SK-N-SH (cell line): ENCODE measurements at regions not wholly inside any gene's neighbourhood (a gene's known extent, or its start where the extent isn't known, plus 50 kb on each side); places are given as distances from the start of the nearest gene placed in this dataset.

Source experiments
- CHD2 ChIP-seq: fragments of 150-350 bp; IDR thresholded peaks from 2 replicates; pipeline ENCODE4 v1.6.1; 2018; ENCODE audit warnings: low read length; ENCODE audit not compliant: partially characterized antibody
- EZH2phosphoT487 ChIP-seq: fragments of 200-600 bp; sonication (generic); IDR thresholded peaks from 2 replicates; pipeline ENCODE4 v1.6.1; 2017; ENCODE audit warnings: low read depth, mixed run types, mild to moderate bottlenecking, antibody characterized with exemption, moderate library complexity, borderline replicate concordance
- GATA2 ChIP-seq: sonication (generic); formaldehyde crosslinking; IDR thresholded peaks from 2 replicates; pipeline ENCODE4 v1.5.0; 2020; ENCODE audit warnings: mild to moderate bottlenecking, missing genetic modification reagents
- POLR2AphosphoS5 ChIP-seq: IDR thresholded peaks from 2 replicates; pipeline ENCODE4 v1.6.1; 2012; ENCODE audit warnings: low read depth, low read length
- RCOR1 ChIP-seq: fragments of 150-350 bp; IDR thresholded peaks from 2 replicates; pipeline ENCODE4 v1.6.1; 2017; ENCODE audit warnings: antibody characterized with exemption, low read length
- RFX5 ChIP-seq: IDR thresholded peaks from 2 replicates; pipeline ENCODE4 v1.6.1; 2012; ENCODE audit warnings: mild to moderate bottlenecking, improper control_type of control experiment, low read length
- SMC3 ChIP-seq: IDR thresholded peaks from 2 replicates; pipeline ENCODE4 v1.6.1; 2012; ENCODE audit warnings: low read depth, low read length, improper control_type of control experiment
- TCF12 ChIP-seq: IDR thresholded peaks from 2 replicates; pipeline ENCODE4 v1.4.0; 2012
- TF ChIP-seq, protein P1 (sequence below): fragments of 200-600 bp; sonication (generic); IDR thresholded peaks from 2 replicates; pipeline ENCODE4 v1.6.1; 2017; ENCODE audit warnings: antibody characterized with exemption, mild to moderate bottlenecking, moderate library complexity
- TF ChIP-seq, protein P2 (sequence below): IDR thresholded peaks from 2 replicates; pipeline ENCODE4 v1.4.0; 2012; ENCODE audit warnings: low read depth
- TF ChIP-seq, protein P3 (sequence below): fragments of 150-350 bp; IDR thresholded peaks from 2 replicates; pipeline ENCODE4 v1.6.1; 2017; ENCODE audit warnings: antibody characterized with exemption, low read length, low read depth, borderline replicate concordance
- TF ChIP-seq, protein P4 (sequence below): IDR thresholded peaks from 2 replicates; pipeline ENCODE4 v1.4.0; 2012; ENCODE audit warnings: low read depth, borderline replicate concordance

DNA sequence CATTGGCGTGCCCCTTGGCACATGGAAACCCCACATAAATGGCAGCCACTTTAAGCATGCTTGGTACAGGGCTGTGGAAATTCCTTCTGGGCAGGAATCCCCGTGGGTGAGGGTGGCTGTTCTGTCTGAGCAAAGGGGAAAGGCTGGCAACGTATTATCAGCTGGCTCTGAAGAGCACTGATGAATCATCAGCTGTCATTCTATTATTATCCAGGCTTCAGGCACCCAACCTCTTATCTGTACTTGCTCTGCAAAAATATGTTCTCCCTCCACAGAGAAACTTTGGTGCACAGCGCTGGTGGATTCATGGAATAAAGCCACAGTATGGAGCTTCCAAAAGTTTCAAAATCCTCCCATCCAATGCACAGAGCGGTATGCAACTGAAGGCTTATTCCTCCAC is 167.1 kb downstream of the TBX5 start:
- TF ChIP-seq, protein P1, sequence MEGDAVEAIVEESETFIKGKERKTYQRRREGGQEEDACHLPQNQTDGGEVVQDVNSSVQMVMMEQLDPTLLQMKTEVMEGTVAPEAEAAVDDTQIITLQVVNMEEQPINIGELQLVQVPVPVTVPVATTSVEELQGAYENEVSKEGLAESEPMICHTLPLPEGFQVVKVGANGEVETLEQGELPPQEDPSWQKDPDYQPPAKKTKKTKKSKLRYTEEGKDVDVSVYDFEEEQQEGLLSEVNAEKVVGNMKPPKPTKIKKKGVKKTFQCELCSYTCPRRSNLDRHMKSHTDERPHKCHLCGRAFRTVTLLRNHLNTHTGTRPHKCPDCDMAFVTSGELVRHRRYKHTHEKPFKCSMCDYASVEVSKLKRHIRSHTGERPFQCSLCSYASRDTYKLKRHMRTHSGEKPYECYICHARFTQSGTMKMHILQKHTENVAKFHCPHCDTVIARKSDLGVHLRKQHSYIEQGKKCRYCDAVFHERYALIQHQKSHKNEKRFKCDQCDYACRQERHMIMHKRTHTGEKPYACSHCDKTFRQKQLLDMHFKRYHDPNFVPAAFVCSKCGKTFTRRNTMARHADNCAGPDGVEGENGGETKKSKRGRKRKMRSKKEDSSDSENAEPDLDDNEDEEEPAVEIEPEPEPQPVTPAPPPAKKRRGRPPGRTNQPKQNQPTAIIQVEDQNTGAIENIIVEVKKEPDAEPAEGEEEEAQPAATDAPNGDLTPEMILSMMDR: no peak
- TF ChIP-seq CHD2: no peak
- no peak for TF ChIP-seq POLR2AphosphoS5
- TF ChIP-seq, protein P2, sequence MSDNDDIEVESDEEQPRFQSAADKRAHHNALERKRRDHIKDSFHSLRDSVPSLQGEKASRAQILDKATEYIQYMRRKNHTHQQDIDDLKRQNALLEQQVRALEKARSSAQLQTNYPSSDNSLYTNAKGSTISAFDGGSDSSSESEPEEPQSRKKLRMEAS: no peak
- TF ChIP-seq, protein P3, sequence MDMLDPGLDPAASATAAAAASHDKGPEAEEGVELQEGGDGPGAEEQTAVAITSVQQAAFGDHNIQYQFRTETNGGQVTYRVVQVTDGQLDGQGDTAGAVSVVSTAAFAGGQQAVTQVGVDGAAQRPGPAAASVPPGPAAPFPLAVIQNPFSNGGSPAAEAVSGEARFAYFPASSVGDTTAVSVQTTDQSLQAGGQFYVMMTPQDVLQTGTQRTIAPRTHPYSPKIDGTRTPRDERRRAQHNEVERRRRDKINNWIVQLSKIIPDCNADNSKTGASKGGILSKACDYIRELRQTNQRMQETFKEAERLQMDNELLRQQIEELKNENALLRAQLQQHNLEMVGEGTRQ: no peak
- no peak for TF ChIP-seq RCOR1
- TF ChIP-seq, protein P4, sequence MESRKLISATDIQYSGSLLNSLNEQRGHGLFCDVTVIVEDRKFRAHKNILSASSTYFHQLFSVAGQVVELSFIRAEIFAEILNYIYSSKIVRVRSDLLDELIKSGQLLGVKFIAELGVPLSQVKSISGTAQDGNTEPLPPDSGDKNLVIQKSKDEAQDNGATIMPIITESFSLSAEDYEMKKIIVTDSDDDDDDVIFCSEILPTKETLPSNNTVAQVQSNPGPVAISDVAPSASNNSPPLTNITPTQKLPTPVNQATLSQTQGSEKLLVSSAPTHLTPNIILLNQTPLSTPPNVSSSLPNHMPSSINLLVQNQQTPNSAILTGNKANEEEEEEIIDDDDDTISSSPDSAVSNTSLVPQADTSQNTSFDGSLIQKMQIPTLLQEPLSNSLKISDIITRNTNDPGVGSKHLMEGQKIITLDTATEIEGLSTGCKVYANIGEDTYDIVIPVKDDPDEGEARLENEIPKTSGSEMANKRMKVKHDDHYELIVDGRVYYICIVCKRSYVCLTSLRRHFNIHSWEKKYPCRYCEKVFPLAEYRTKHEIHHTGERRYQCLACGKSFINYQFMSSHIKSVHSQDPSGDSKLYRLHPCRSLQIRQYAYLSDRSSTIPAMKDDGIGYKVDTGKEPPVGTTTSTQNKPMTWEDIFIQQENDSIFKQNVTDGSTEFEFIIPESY: no peak
- no peak for TF ChIP-seq RFX5
- TF ChIP-seq EZH2phosphoT487: no peak
- TF ChIP-seq SMC3: no peak
- TF ChIP-seq TCF12: peak; percentile 54; the same call in 1 of the 2 replicates
- no peak for TF ChIP-seq GATA2 (CRISPR knock-in tag)
